ENCODE measurements at regions not wholly inside any gene's neighbourhood (a gene's known extent, or its start where the extent isn't known, plus 50 kb on each side); places are given as distances from the start of the nearest gene placed in this dataset.
"Not testable (repeated sequence)": the region's sequence is repeated elsewhere in the genome, so short reads cannot be mapped to it uniquely, and the experiment has no call there.

DNA sequence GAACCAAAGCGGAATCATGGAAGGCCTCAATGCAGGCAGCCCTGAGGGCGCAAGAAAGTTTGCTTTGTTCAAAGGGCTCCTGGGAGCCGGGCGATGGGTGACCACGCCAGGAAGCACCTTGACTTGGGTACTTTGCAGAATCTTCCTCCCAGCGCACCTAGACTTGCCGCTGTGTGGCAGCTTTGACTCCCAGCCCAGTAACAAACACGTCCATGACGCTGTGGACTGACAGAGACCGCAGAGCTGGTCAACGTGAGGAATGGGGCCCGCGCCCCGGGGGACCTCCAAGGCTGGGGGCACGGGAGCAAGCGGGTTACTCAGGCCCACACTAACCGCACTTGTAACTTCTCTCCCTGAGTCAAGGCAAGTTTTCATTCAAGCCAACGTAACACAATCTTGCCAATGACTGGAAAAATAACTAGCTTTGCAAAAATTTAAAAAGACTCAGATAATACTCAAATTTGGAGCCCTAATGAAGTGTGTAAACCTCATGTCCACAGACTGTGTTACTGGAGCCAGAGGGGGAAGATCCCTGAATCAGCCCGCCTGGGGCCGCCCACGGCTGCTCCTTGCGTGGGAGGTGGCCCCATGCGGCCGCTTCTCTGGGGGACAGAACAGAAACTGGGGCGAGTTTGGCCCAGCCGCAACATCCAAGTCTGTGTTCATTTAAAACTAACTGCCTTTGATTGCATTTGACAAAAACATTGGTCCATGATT lies 130.8 kb downstream of the DNAJB6 start:
- no peak for DNase-seq

- no peak for DNase-seq
Observed at GRCh38 chr7:157468221-157469111, 131.7 kb downstream of the DNAJB6 start.

GRCh38 chr7:157469181-157470016 lies 132.6 kb downstream of the DNAJB6 start:
- peak; percentile 38 for DNase-seq

DNA sequence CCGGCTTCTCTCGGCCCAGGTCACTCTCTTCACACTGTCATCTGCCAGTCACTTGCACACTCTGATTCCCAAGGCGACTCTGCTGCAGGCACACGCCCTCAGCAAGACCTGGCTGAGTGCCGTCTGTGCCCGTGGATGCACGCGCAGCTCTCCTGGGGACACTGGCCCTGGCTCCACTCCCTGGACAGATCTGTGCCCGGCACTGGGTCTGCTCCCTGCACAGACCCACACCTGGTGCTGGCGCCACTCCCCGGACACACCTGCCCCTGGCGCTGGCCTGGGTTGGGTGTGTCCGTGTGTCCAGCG lies 133.2 kb downstream of the DNAJB6 start:
- DNase-seq, result peak; percentile 40

DNA sequence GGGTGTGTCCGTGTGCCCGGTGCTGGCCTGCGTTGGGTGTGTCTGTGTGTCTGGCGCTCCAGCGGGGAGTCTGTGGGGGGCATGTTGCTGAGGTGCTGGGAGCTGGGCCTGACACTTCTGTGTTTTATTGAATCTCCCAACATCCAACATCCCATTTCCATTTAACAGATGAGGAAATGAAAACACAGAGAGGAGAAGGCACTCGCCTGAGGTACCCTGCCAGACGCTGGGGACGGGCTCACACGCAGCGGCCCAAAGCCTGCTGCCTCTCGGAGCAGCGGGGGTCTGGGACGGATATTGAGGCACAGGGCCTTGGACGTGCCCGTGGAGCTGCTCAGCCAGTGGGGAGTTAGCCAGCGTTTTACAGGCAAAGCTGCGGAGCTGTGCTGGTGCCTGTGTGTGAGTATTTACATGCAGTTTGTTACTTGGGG lies 133.9 kb downstream of the DNAJB6 start:
- peak; percentile 44 for DNase-seq

DNA sequence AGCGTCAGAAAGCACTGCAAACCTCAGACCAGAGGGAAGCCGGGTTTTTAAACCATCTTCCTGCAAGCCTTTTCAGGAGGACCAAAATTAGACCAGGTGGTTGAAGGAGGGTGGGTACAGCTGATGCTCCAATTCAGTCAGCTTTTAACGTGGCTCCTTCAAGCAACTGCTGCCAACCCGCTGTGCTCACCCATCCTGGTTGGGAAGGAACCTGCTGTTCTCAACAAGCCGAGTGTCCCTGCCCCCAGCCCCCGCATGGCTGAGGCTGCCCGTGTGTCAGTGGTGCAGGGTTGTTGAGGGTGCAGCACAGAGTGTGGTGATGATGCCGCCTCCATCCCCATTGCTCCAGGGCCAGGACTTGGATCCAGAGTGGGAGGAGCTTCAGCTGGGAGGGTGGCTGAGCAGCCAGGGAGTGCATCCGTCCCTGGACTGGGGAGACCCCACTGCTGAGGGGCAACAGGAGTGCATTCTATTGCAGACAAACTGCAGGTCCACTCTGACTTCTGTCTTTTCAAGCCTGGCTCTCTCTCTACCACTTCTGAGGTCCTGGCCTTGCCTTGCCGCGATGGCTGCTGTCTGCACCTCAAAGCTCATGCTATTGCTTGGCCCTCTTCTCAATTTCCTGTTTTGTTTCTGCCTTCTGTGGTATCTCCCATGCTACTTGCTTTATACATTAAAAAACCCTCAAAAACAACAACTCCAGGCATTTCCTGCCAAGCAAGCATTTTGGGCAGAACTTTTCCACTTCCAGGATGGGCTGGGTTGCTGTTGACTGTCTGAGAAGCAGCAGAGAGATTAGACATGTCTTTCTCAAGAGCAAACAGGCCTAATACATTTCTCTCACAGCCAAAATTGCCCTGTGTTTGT lies 134.7 kb downstream of the DNAJB6 start:
- DNase-seq, result peak; percentile 38

- peak; percentile 41 for DNase-seq
Observed at GRCh38 chr7:157472311-157473050, 135.7 kb downstream of the DNAJB6 start.

GRCh38 chr7:157473051-157473569 lies 136.3 kb downstream of the DNAJB6 start:
- DNase-seq, result peak; percentile 1

- DNase-seq, result no peak
Observed at GRCh38 chr7:157474685-157475084, 137.9 kb downstream of the DNAJB6 start.

DNA sequence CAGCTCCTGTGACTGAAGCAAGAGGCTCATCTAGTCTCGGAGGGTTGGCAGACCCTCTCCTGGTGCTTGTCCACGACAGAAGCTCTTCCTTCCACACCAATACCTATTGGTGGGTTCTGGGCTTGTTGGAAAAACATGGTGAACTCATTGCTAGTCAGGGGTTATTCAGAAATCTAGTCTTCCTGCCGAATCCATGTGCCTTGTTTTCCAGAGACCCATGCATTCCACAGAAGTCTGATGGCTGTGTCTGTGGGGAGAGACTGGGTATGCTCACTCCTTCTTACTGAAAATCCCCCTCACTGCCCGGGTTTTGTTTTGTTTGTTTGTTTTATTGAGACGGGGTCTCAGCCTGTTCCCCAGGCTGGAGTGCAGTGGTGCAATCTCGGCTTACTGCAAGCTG lies 138.3 kb downstream of the DNAJB6 start:
- no peak for DNase-seq

DNA sequence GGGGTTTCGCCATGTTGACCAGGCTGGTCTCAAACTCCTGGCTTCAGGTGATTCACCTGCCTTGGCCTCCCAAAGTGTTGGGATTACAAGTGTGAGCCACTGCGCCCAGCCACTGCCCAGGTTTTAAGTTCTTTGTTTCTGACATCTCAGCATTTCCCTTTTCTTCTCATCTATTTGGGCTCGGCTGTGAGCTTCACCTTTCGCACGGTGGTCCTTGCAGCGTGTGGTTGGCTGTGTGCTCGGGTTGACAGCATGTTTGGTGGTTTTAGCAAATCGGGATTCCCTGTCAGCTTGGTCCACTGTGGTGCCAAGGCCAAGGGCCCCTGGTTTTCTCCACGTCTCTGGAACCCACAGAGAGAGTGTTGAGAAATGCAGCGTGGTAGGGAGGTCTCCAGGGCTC lies 138.8 kb downstream of the DNAJB6 start:
- DNase-seq, result no peak

GRCh38 chr7:157476201-157476600 lies 139.4 kb downstream of the DNAJB6 start:
- DNase-seq, result no peak

DNA sequence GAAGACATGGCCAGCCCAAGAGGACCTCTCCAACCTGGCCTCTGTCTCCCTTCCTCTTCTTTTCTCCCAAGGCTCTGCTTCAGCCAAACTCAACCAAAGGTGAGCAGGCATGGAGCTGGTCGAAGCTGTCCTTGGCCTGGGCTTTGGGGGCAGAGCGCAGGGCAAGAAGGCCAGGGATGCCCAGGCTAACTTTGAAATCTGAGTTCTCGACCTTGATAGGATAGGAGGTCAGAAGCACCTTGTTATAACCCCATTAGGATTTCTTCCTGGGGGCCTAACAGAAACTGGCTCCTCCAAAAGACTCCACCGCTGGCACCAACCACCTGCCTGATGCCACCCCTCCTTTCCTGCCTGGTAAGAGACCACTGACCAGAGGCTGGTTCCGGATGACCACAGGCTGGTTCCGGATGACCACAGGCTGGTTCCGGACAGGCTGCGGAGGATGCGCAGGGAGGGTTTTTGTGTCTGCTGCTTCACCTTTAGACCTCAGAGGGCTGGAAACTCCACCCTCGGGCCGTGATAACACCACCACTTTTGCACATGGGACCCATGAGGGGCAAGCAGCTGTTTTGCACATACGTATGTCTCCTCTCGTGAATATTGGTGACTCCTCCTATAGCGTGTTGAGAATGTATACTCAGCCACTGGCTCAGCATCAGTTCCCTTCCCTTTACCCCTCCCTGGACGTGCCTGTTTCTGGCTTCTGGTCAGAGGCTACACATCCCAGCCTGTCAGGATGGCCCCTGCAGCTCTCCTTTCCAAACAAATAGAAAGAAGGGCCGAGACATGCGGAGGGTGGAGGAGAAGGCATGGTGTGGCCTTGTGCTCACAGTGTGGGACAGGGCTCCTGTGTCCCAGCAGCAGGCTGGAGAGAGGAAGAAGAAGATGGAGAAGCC lies 140.1 kb downstream of the DNAJB6 start:
- no peak for DNase-seq

DNA sequence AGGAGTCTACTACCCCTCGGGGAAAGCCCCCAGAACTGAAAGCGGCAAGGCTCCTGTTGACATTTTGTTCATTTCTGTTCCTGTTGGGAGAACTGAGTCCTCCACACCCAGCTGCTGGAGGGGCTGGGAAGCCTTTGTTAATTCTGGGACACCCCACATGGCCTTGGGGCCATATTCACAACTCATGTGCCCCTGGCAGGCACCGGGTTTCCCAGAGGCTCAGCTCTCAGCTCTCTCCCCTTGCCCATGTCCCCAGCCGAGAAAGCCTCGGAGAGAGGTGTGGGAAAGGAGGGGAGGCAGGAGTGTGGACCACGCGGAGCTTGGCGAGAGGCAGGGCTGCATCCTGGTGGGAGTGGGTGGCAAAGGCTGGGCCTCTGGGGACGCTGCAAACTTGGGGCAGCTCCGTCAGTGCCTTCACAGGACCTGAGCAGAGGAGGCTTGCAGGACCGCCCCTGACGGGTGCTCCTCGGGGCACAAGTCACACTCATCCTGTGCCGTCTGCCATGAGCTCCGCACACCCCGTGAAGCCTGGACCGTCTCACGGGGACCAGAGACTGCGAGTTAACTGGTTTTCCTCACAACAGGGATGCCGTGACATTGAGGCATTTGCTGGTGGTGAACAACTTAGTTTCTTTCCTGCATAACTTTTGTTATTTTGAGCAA lies 140.9 kb downstream of the DNAJB6 start:
- DNase-seq, result no peak

DNA sequence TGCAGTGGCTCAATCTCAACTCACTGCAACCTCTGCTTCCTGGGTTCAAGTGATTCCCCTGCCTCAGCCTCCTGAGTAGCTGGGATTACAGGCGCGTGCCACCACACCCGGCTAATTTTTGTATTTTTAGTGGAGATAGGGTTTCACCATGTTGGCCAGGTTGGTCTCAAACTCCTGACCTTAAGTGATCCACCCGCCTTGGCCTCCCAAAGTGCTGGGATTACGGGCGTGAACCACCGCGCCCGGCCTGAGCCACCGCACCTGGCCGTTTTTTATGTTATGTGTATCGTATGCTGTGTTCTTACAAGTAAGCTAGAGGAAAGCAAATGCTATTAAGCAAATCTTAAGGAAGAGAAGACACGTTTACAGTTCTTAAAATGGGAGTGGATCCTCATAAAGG lies 141.8 kb downstream of the DNAJB6 start:
- DNase-seq, result not testable (repeated sequence)

DNA sequence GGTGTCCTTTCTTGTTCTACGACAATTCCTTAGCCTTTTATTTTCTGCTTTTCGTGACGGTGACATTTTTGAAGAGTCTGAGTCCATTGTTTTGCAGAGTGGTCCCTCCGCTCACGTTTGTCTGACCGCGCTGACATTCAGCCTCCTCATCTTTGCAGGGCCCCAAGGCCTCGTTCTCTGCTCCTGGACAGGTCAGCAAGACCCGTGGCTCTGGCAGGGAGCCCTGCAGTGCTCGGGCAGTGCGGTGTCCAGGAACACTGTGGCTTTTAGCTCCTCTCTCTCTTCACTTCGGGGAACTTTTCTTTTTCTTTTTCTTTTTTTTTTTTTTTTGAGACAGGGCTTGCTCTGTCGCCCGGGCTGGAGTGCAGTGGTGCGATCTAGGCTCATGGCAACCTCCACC lies 142.5 kb downstream of the DNAJB6 start:
- DNase-seq, result no peak

DNA sequence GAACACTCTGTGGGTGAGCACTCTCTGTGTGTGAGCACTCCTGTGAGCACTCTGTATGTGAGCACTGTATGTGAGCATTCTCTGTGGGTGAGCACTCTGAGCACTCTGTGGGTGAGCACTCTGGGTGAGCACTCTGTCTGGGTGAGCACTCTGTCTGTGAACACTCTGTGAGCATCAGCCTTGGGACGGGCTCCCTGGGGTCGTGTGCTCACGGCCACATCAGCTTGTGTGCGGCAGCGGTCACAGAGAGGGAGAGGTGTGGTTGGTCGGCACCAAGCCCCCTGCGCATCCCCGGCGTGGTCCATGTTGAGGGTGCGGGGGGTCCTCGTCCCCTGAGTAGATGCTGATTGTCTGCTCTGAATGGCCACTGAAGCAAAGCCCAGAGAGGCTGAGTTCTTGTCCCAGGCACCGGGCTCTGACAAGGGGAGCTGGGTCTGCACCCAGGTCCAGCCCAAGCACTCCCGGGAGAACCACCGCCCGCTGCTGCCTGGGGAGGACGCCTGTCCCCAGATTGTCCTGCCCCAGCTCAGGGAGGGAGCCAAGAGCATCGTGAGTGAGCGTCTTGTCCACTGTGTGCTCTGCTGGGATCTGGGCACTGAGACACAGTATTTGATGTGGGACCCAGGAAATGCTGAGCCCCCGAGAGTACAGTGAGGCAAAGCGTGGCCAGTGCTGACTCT lies 143.7 kb downstream of the DNAJB6 start:
- DNase-seq, result no peak

GRCh38 chr7:157481389-157481788 lies 144.6 kb downstream of the DNAJB6 start:
- no peak for DNase-seq

GRCh38 chr7:157482025-157482424 lies 145.2 kb downstream of the DNAJB6 start:
- no peak for DNase-seq

Measured in islet precursor cell (in vitro differentiated cells).